SK-N-SH treated with all-trans-retinoic acid at 6 μM for 48 hours (cell line): ENCODE measurements at regions not wholly inside any gene's neighbourhood (a gene's known extent, or its start where the extent isn't known, plus 50 kb on each side); places are given as distances from the start of the nearest gene placed in this dataset.

Source experiments
- ARNTL ChIP-seq: fragments of 450-650 bp; formaldehyde crosslinking; IDR thresholded peaks from 2 replicates; pipeline ENCODE4 v1.5.0; 2020; ENCODE audit warnings: low read depth, mild to moderate bottlenecking, moderate library complexity, borderline replicate concordance
- ISL1 ChIP-seq: fragments of 250-450 bp; sonication (Bioruptor Pico); IDR thresholded peaks from 2 replicates; pipeline ENCODE4 v2.1.2; 2022; ENCODE audit warnings: mild to moderate bottlenecking, moderate library complexity
- RARB ChIP-seq: fragments of 250-450 bp; sonication (Bioruptor Pico); IDR thresholded peaks from 2 replicates; pipeline ENCODE4 v1.8.0; 2021; ENCODE audit warnings: mild to moderate bottlenecking, moderate library complexity
- SNAI2 ChIP-seq: fragments of 250-450 bp; sonication (Bioruptor Pico); IDR thresholded peaks from 2 replicates; pipeline ENCODE4 v1.5.0; 2020; ENCODE audit warnings: mild to moderate bottlenecking, moderate library complexity
- TCF4 ChIP-seq: fragments of 250-450 bp; sonication (Bioruptor Pico); IDR thresholded peaks from 2 replicates; pipeline ENCODE4 v1.8.0; 2021; ENCODE audit warnings: mild to moderate bottlenecking, moderate library complexity, borderline replicate concordance
- TOX ChIP-seq: fragments of 250-450 bp; sonication (Bioruptor Pico); IDR thresholded peaks from 2 replicates; pipeline ENCODE4 v1.8.0; 2021; ENCODE audit warnings: mild to moderate bottlenecking, moderate library complexity, borderline replicate concordance
- ZFP30 ChIP-seq: fragments of 450-650 bp; formaldehyde crosslinking; IDR thresholded peaks from 2 replicates; pipeline ENCODE4 v1.5.0; 2022; ENCODE audit warnings: mild to moderate bottlenecking, moderate library complexity
- ZNF70 ChIP-seq: fragments of 450-650 bp; formaldehyde crosslinking; IDR thresholded peaks from 2 replicates; pipeline ENCODE4 v1.5.0; 2020; ENCODE audit warnings: mild to moderate bottlenecking, moderate library complexity
- ZNF8 ChIP-seq: fragments of 450-650 bp; formaldehyde crosslinking; IDR thresholded peaks from 2 replicates; pipeline ENCODE4 v1.5.0; 2020; ENCODE audit warnings: mild to moderate bottlenecking, moderate library complexity

DNA sequence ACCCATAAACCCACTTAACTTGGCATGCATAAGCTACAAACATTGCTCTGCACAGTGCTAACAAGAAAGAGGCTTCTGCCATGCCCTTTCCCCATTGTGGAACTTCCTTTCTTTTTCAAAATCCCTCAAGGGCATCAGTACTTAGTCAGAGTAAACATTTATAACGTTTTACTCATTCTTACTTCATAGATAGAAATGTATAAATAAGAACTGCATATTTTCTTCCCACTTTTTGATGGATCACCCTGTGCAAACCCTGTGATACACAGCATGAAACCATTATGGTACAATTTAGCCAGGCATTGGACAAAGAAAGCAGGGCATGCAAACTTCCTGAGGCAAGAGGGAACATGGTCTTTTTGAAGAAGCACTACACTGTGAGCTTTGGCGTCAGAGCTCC, 113.8 kb upstream of the FOXG1 start:
- TF ChIP-seq ZNF70 (CRISPR knock-in tag) = no peak
- TF ChIP-seq RARB = no peak
- TF ChIP-seq TCF4 (CRISPR knock-in tag) = no peak
- TF ChIP-seq ZFP30 (CRISPR knock-in tag) = no peak
- no peak for TF ChIP-seq SNAI2 (CRISPR knock-in tag)
- no peak for TF ChIP-seq ZNF8 (CRISPR knock-in tag)
- TF ChIP-seq ISL1 = no peak
- TF ChIP-seq ARNTL (CRISPR knock-in tag) = no peak
- no peak for TF ChIP-seq TOX (CRISPR knock-in tag)
